Bronchial epithelial cell (primary cell): ENCODE measurements at regions not wholly inside any gene's neighbourhood (a gene's known extent, or its start where the extent isn't known, plus 50 kb on each side); places are given as distances from the start of the nearest gene placed in this dataset.

Experiments used
- DNase-seq: peaks from one replicate; pipeline ENCODE4 v3.0.0-alpha.2; 2010; ENCODE audit warnings: low read depth
- FAIRE-seq: peaks from 2 replicates; lab custom pipeline; 2011; peaks lifted over from hg19 to GRCh38; lab: Jason Lieb, UNC
- H3K27me3 ChIP-seq: 2 replicates; pipeline ENCODE4 v1.5.1; 2011; ENCODE audit warnings: low read length; ENCODE audit not compliant: control insufficient read depth, insufficient read depth
- H3K36me3 ChIP-seq: 2 replicates; pipeline ENCODE4 v1.5.1; 2011; ENCODE audit warnings: low read length; ENCODE audit not compliant: control insufficient read depth, insufficient read depth
- H3K4me3 ChIP-seq: 2 replicates; pipeline ENCODE4 v1.5.1; 2011; ENCODE audit warnings: mild to moderate bottlenecking, low read depth, low read length, control low read depth
- CTCF ChIP-seq: IDR thresholded peaks from 2 replicates; pipeline ENCODE4 v1.5.1; 2011; ENCODE audit warnings: mild to moderate bottlenecking, moderate library complexity, low read length, control low read depth, inconsistent platforms; ENCODE audit not compliant: insufficient read depth, severe bottlenecking

GRCh38 chr20:51894619-51895018, 92.3 kb upstream of the SALL4 start:
- no peak for FAIRE-seq

GRCh38 chr20:51894201-51894600, 91.9 kb upstream of the SALL4 start:
- no peak for TF ChIP-seq CTCF
- Histone ChIP-seq H3K4me3 (no peak overlapping the region), H3K36me3 (no peaks in the 10 kb centered on the region), H3K27me3 (no peaks in the 10 kb centered on the region)
- DNase-seq = no peak
- FAIRE-seq = no peak

More at GRCh38 chr20:51894619-51895018, 92.3 kb upstream of the SALL4 start:
- no peak for TF ChIP-seq CTCF
- Histone ChIP-seq H3K4me3 (no peak overlapping the region), H3K36me3 (no peaks in the 10 kb centered on the region), H3K27me3 (no peaks in the 10 kb centered on the region)
- DNase-seq = no peak

- FAIRE-seq = no peak
These were observed 91.4 kb upstream of the SALL4 start for GRCh38 chr20:51893723-51894122.

GRCh38 chr20:51890003-51890402, 87.7 kb upstream of the SALL4 start:
- DNase-seq (no peak), FAIRE-seq (no peak)
- Histone ChIP-seq H3K36me3 (no peaks in the 10 kb centered on the region), H3K27me3 (no peaks in the 10 kb centered on the region), H3K4me3 (no peak overlapping the region)
- TF ChIP-seq CTCF = no peak

More at GRCh38 chr20:51893723-51894122, 91.4 kb upstream of the SALL4 start:
- DNase-seq = no peak
- Histone ChIP-seq H3K27me3 (no peaks in the 10 kb centered on the region), H3K4me3 (no peak overlapping the region), H3K36me3 (no peaks in the 10 kb centered on the region)
- TF ChIP-seq CTCF = no peak

GRCh38 chr20:51889466-51889865, 87.1 kb upstream of the SALL4 start:
- FAIRE-seq = no peak
- H3K36me3 ChIP-seq = no peaks in the 10 kb centered on the region

More at GRCh38 chr20:51889466-51889865, 87.1 kb upstream of the SALL4 start:
- TF ChIP-seq CTCF = no peak
- no peak for DNase-seq
- H3K4me3 ChIP-seq = no peak overlapping the region
- no peaks in the 10 kb centered on the region for H3K27me3 ChIP-seq
